HEK293 (cell line): ENCODE measurements at regions not wholly inside any gene's neighbourhood (a gene's known extent, or its start where the extent isn't known, plus 50 kb on each side); places are given as distances from the start of the nearest gene placed in this dataset.

Source experiments
- ATF2 ChIP-seq: fragments of 450-650 bp; formaldehyde crosslinking; IDR thresholded peaks from 2 replicates; pipeline ENCODE4 v1.5.1; 2016; ENCODE audit warnings: missing biosample characterization, missing genetic modification characterization, low read depth
- CTCF ChIP-seq: fragments of 450-650 bp; formaldehyde crosslinking; IDR thresholded peaks from 2 replicates; pipeline ENCODE4 v1.5.1; 2016; ENCODE audit warnings: missing biosample characterization, missing genetic modification characterization
- REST ChIP-seq: fragments of 450-650 bp; formaldehyde crosslinking; IDR thresholded peaks from 2 replicates; pipeline ENCODE4 v1.5.1; 2016; ENCODE audit warnings: missing biosample characterization, missing genetic modification characterization
- SP2 ChIP-seq: fragments of 450-650 bp; formaldehyde crosslinking; IDR thresholded peaks from 2 replicates; pipeline ENCODE4 v1.5.1; 2016; ENCODE audit warnings: missing biosample characterization, missing genetic modification characterization
- ZFP37 ChIP-seq: fragments of 450-650 bp; formaldehyde crosslinking; IDR thresholded peaks from 2 replicates; pipeline ENCODE4 v1.5.1; 2016; ENCODE audit warnings: missing biosample characterization, missing genetic modification characterization
- ZNF146 ChIP-seq: fragments of 450-650 bp; formaldehyde crosslinking; IDR thresholded peaks from 2 replicates; pipeline ENCODE4 v1.5.1; 2016; ENCODE audit warnings: missing biosample characterization, missing genetic modification characterization
- ZNF404 ChIP-seq: fragments of 450-650 bp; formaldehyde crosslinking; IDR thresholded peaks from 2 replicates; pipeline ENCODE4 v1.5.1; 2017; ENCODE audit warnings: missing biosample characterization, missing genetic modification characterization
- TF ChIP-seq, protein P1 (sequence below): fragments of 450-650 bp; formaldehyde crosslinking; IDR thresholded peaks from 2 replicates; pipeline ENCODE4 v1.5.1; 2016; ENCODE audit warnings: missing biosample characterization, missing genetic modification characterization
- TF ChIP-seq, protein P2 (sequence below): fragments of 450-650 bp; formaldehyde crosslinking; IDR thresholded peaks from 2 replicates; pipeline ENCODE4 v1.5.1; 2016; ENCODE audit warnings: missing biosample characterization, missing genetic modification characterization

- TF ChIP-seq ZNF404 (no peak), SP2 (tag by site-specific recombination) (no peak), ZFP37 (no peak), CTCF (no peak), ATF2 (tag by site-specific recombination) (no peak), REST (tag by site-specific recombination) (no peak), ZNF146 (tag by site-specific recombination) (no peak)
- TF ChIP-seq, protein P1, sequence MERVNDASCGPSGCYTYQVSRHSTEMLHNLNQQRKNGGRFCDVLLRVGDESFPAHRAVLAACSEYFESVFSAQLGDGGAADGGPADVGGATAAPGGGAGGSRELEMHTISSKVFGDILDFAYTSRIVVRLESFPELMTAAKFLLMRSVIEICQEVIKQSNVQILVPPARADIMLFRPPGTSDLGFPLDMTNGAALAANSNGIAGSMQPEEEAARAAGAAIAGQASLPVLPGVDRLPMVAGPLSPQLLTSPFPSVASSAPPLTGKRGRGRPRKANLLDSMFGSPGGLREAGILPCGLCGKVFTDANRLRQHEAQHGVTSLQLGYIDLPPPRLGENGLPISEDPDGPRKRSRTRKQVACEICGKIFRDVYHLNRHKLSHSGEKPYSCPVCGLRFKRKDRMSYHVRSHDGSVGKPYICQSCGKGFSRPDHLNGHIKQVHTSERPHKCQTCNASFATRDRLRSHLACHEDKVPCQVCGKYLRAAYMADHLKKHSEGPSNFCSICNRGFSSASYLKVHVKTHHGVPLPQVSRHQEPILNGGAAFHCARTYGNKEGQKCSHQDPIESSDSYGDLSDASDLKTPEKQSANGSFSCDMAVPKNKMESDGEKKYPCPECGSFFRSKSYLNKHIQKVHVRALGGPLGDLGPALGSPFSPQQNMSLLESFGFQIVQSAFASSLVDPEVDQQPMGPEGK, result no peak
- TF ChIP-seq, protein P2, sequence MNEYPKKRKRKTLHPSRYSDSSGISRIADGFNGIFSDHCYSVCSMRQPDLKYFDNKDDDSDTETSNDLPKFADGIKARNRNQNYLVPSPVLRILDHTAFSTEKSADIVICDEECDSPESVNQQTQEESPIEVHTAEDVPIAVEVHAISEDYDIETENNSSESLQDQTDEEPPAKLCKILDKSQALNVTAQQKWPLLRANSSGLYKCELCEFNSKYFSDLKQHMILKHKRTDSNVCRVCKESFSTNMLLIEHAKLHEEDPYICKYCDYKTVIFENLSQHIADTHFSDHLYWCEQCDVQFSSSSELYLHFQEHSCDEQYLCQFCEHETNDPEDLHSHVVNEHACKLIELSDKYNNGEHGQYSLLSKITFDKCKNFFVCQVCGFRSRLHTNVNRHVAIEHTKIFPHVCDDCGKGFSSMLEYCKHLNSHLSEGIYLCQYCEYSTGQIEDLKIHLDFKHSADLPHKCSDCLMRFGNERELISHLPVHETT, result no peak
Observed at GRCh38 chr1:104163912-104164476, 414.3 kb downstream of the AMY1C start.
